GM13976 (cell line): ENCODE measurements at regions not wholly inside any gene's neighbourhood (a gene's known extent, or its start where the extent isn't known, plus 50 kb on each side); places are given as distances from the start of the nearest gene placed in this dataset.

Experiments
- DNase-seq: peaks from one replicate; pipeline ENCODE4 v3.0.0; 2012; ENCODE audit warnings: low spot score
- in situ Hi-C: fragments of 300-500 bp; cut with MboI; formaldehyde crosslinking; loops from one replicate; pipeline ENCODE4 v1.12.0; 2022; ENCODE audit warnings: low sequenced_read_pairs, mixed read lengths, inconsistent platforms; ENCODE audit not compliant: unreplicated experiment
- TF ChIP-seq, protein P1 (sequence below): IDR thresholded peaks from 2 replicates; pipeline ENCODE4 v1.5.1; 2012; ENCODE audit warnings: borderline replicate concordance, mild to moderate bottlenecking; ENCODE audit not compliant: insufficient read depth; ENCODE audit errors: extremely low read depth, missing control alignments, control extremely low read depth

DNA sequence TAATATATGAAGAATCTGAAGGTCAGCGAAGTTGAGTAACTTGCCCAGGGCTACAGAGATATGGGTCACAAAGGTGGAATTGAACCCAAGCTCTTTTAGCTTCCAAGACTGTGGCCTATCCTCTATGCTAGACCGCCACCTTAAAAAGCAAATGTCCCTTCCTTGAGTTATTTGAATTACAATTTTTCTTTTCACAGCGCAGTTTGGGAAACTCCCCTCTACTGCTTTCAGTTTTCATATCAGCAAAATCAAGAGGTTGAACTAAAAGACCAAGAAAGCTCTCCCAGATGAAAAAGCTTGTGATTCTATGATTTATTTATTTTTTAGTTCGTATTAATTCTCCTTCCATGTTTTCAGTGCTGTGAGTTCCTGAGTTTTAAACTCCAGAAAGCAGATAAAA, 174.5 kb upstream of the C1QTNF7 start:
- in situ Hi-C loops = no loop called here
- TF ChIP-seq, protein P1, sequence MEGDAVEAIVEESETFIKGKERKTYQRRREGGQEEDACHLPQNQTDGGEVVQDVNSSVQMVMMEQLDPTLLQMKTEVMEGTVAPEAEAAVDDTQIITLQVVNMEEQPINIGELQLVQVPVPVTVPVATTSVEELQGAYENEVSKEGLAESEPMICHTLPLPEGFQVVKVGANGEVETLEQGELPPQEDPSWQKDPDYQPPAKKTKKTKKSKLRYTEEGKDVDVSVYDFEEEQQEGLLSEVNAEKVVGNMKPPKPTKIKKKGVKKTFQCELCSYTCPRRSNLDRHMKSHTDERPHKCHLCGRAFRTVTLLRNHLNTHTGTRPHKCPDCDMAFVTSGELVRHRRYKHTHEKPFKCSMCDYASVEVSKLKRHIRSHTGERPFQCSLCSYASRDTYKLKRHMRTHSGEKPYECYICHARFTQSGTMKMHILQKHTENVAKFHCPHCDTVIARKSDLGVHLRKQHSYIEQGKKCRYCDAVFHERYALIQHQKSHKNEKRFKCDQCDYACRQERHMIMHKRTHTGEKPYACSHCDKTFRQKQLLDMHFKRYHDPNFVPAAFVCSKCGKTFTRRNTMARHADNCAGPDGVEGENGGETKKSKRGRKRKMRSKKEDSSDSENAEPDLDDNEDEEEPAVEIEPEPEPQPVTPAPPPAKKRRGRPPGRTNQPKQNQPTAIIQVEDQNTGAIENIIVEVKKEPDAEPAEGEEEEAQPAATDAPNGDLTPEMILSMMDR = no peak
- DNase-seq = peak; percentile 46

DNA sequence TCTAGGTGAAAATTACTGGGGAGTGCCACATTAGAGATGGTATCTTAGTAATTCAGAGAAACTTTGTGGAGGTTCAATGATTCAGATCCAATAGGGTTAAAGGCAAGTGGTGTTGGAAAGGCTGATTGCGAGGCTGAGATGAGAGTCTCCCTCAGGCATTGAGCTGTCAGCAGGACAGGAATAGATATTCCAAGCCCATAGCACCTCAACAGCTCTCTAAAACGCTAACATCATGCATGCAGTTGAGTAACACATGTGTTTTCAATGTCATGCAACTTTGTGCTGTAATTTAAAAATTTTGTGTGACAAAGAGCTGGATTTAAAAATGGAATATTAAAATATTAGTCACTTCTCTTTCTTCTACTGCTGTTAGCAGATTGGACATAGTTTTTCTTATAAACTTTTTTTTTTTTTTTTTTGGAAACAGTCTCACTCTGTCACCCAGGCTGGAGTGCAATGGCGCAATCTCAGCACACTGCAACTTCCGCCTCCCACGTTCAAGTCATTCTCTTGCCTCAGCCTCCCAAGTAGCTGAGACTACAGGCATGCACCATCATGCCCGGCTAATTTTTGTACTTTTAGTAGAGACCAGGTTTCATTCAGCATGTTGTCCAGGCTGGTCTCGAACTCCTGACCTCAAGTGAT, 173.5 kb upstream of the C1QTNF7 start:
- in situ Hi-C loops = no loop called here
- TF ChIP-seq, protein P1 = no peak
- no peak for DNase-seq

DNA sequence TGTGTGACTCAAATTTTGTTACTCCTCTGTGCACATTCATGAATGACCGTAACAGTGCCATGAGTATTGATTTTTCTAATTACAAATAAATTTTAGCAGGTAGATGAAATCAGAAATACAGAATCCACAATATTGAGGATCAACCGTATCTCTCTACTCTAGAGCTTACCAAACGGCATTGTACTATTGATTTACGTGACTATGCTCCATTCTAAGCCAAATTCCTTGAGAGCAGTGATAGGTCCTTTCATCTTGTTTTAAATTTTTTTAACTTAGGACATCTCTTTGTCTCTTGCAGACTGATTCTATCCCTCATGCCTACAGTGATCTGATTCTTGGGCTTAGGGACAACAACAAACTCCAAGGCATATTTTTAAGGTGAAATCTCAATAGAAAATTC, 172.3 kb upstream of the C1QTNF7 start:
- TF ChIP-seq, protein P1 = no peak
- in situ Hi-C loops = no loop called here
- DNase-seq = no peak

DNA sequence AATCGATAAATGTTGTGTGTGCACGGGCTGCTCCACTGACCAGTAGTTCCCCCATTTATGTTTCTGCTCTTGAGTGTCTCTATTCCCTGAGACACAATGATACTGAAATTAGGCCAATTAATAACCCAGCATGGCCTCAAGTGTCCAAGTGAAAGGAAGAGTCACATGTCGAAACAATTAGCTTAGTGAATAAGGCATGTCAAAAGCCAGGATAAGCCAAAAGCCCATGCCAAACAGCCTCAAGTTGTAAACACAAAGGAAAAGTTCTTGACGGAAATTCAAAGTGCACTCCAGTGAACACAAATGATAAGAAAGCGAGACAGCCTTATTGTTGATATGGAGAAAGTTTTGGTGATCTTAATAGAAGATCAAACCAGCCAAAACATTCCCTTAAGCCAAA, 167.1 kb upstream of the C1QTNF7 start:
- DNase-seq = no peak
- TF ChIP-seq, protein P1 = no peak
- in situ Hi-C loops = no loop called here

DNA sequence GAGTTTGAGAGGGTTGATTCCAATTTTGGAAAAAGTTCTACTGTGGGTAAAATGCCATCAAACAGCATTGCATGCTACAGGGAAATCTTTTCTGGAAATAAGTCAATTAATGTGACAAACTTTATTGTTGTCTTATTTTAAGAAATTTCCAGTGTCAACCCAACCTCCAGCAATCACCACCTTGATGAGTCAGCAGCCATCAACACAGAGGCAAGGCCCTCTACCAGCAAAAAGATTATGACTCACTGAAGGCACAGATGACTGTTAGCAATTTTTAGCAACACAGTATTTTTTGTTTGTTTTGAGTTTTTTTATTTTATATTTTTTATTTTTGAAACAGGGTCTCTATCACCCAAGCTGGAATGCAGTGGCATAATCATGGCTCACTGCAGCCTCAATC, 165.4 kb upstream of the C1QTNF7 start:
- DNase-seq = no peak
- in situ Hi-C loops = no loop called here
- TF ChIP-seq, protein P1 = no peak

DNA sequence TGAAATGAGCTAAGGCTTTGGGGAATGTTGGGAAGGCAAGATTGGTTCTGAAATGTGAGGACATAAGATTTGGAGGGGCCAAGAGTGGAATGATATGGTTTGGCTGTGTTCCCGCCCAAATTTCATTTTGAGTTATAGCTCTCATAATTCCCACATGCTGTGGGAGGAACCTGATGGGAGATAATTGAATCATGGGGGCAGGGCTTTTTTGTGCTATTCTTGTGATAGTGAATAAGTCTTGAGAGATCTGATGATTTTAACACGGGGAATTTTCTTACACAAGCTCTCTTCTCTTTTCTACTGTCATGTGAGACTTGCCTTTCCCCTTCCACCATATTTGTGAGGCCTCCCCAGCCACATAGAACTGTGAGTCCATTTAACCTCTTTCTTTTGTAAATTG, 157.6 kb upstream of the C1QTNF7 start:
- TF ChIP-seq, protein P1 = no peak
- in situ Hi-C loops = no loop called here
- no peak for DNase-seq
